K562 (cell line): ENCODE measurements at regions not wholly inside any gene's neighbourhood (a gene's known extent, or its start where the extent isn't known, plus 50 kb on each side); places are given as distances from the start of the nearest gene placed in this dataset.

Experiments
- ATAC-seq: fragments of 200-7000 bp; cut with Tn5 transposase; 3 replicates; pipeline ENCODE4 v1.9.1; 2020; ENCODE audit warnings: moderate library complexity
- BruUV-seq: library from RNA; stranded (reverse); fragments of 400-500 nt; replicated peaks from 2 replicates; lab custom pipeline; 2021; lab: Mats Ljungman, UMichigan
- CTCF ChIA-PET: fragments of 300-600 bp; formaldehyde crosslinking; extraction: SDS; loops from one replicate; lab custom pipeline; 2021; ENCODE audit warnings: low intra/inter-chr PET ratio; lab: Yijun Ruan, JAX
- POLR2A ChIA-PET: fragments of 300-600, 350-650 bp; sonication (Branson Sonifier 250); formaldehyde crosslinking; extraction: SDS; loops from one replicate; lab custom pipeline; 2021; ENCODE audit warnings: antibody characterized with exemption, inconsistent platforms; lab: Yijun Ruan, JAX
- DNase-seq, 4 experiments: peaks; one replicate each; pipeline versions ENCODE4 v3.0.0 to v3.0.0-alpha.2; 2011 to 2018; ENCODE audit warnings: low spot score in 3 of 4, mixed read lengths in 3 of 4; ENCODE audit errors: extremely low read depth in 1 of 4
- FAIRE-seq: peaks from 2 replicates; lab custom pipeline; 2011; peaks lifted over from hg19 to GRCh38; lab: Jason Lieb, UNC
- H2AFZ ChIP-seq: 2 replicates; pipeline ENCODE4 v1.6.0; 2011; ENCODE audit warnings: low read depth, low read length, control low read depth, inconsistent platforms
- H3K27ac ChIP-seq: fragments of 200-600 bp; 3 replicates; pipeline ENCODE4 v1.8.0; 2011; ENCODE audit warnings: low read depth, mild to moderate bottlenecking, control low read depth, inconsistent platforms, low read length, moderate library complexity, mixed read lengths; ENCODE audit errors: extremely low read depth
- H3K27me3 ChIP-seq, 2 experiments: fragments of 300-600 bp in 1 of 2; 2 replicates in 1 of 2; 3 replicates in 1 of 2; pipeline versions ENCODE4 v1.6.0 to v1.8.0; 2011; ENCODE audit warnings: inconsistent platforms in 2 of 2, low read length in 2 of 2, mild to moderate bottlenecking in 1 of 2, mixed read lengths in 1 of 2, moderate library complexity in 1 of 2; ENCODE audit not compliant: control insufficient read depth in 2 of 2, insufficient read depth in 2 of 2
- H3K36me3 ChIP-seq: fragments of 300-600 bp; 3 replicates; pipeline ENCODE4 v1.8.0; 2011; ENCODE audit warnings: mild to moderate bottlenecking, low read length, inconsistent platforms; ENCODE audit not compliant: control insufficient read depth, insufficient read depth
- H3K4me1 ChIP-seq, 2 experiments: fragments of 200-600 bp in 1 of 2; replicated peaks in 1 of 2; 2 replicates in 1 of 2; 3 replicates in 1 of 2; pipeline versions ENCODE4 v1.5.1 to v1.8.0; 2011; ENCODE audit warnings: inconsistent platforms in 2 of 2, low read length in 2 of 2, mild to moderate bottlenecking in 1 of 2, mixed read lengths in 1 of 2, moderate library complexity in 1 of 2; ENCODE audit not compliant: control insufficient read depth in 2 of 2, insufficient read depth in 2 of 2
- H3K4me2 ChIP-seq: 2 replicates; pipeline ENCODE4 v1.6.1; 2011; ENCODE audit warnings: low read length, control low read depth, inconsistent platforms, mixed read lengths; ENCODE audit not compliant: insufficient read depth
- H3K4me3 ChIP-seq: fragments of 200-600 bp; sonication (generic), shearing (Covaris generic); 2 replicates; pipeline ENCODE4 v1.5.1; 2016; ENCODE audit warnings: control low read depth, inconsistent platforms
- H3K79me2 ChIP-seq: fragments of 200-600 bp; 3 replicates; pipeline ENCODE4 v1.8.0; 2011; ENCODE audit warnings: low read length, inconsistent platforms; ENCODE audit not compliant: control insufficient read depth, insufficient read depth
- H3K9ac ChIP-seq, 2 experiments: 2 replicates each; pipeline versions ENCODE4 v1.6.0 to v1.6.1; 2011; ENCODE audit warnings: low read depth in 2 of 2, low read length in 2 of 2, control low read depth in 1 of 2, inconsistent platforms in 1 of 2, mild to moderate bottlenecking in 1 of 2, mixed read lengths in 1 of 2; ENCODE audit not compliant: insufficient read depth in 1 of 2
- H3K9me1 ChIP-seq: one replicate; pipeline ENCODE4 v1.6.0; 2011; ENCODE audit warnings: inconsistent platforms, mild to moderate bottlenecking, low read length, moderate library complexity; ENCODE audit not compliant: control insufficient read depth, insufficient read depth
- H3K9me3 ChIP-seq: replicated peaks from 2 replicates; pipeline ENCODE4 v1.5.1; 2011; ENCODE audit warnings: low read depth, low read length, inconsistent platforms; ENCODE audit not compliant: control insufficient read depth, insufficient read depth
- H4K20me1 ChIP-seq: replicated peaks from 2 replicates; pipeline ENCODE4 v1.6.1; 2011; ENCODE audit warnings: low read length, inconsistent platforms, mixed read lengths; ENCODE audit not compliant: control insufficient read depth, insufficient read depth
- CAMTA2 ChIP-seq: fragments of 250-450 bp; sonication (Bioruptor Pico); conservative IDR thresholded peaks from 2 replicates; pipeline ENCODE4 v1.5.1; 2022
- NBN ChIP-seq: fragments of 450-650 bp; IDR thresholded peaks from 2 replicates; pipeline ENCODE4 v1.6.1; 2016; ENCODE audit warnings: low read depth, mild to moderate bottlenecking
- NCOA4 ChIP-seq: fragments of 450-650 bp; IDR thresholded peaks from 2 replicates; pipeline ENCODE4 v1.6.1; 2018; ENCODE audit warnings: mild to moderate bottlenecking; ENCODE audit not compliant: partially characterized antibody
- NONO ChIP-seq, 2 experiments: fragments of 200-400 bp in 1 of 2; fragments of 450-650 bp in 1 of 2; formaldehyde crosslinking in 1 of 2; IDR thresholded peaks; 2 replicates each; pipeline ENCODE4 v1.6.1; 2017; ENCODE audit warnings: low read depth in 2 of 2, mild to moderate bottlenecking in 2 of 2, moderate library complexity in 2 of 2, low read length in 1 of 2
- RAD51 ChIP-seq: fragments of 450-650 bp; IDR thresholded peaks from 2 replicates; pipeline ENCODE4 v1.7.1; 2016; ENCODE audit warnings: low read depth, mild to moderate bottlenecking, borderline replicate concordance
- TCF15 ChIP-seq: fragments of 250-450 bp; sonication (Bioruptor Pico); IDR thresholded peaks from 2 replicates; pipeline ENCODE4 v1.8.0; 2022; ENCODE audit warnings: moderate library complexity, mild to moderate bottlenecking, inconsistent platforms
- XRCC4 ChIP-seq: IDR thresholded peaks from one replicate; pipeline ENCODE4 v1.6.1; 2011; ENCODE audit not compliant: insufficient read depth, insufficient read length; ENCODE audit errors: extremely low read depth
- ZNF224 ChIP-seq: sonication (generic); formaldehyde crosslinking; IDR thresholded peaks from 2 replicates; pipeline ENCODE4 v1.8.0; 2022; ENCODE audit warnings: mild to moderate bottlenecking, missing genetic modification reagents
- ZNF41 ChIP-seq: fragments of 250-450 bp; sonication (Bioruptor Pico); conservative IDR thresholded peaks from 2 replicates; pipeline ENCODE4 v1.4.0; 2020; ENCODE audit warnings: mild to moderate bottlenecking
- ZNF668 ChIP-seq: fragments of 250-450 bp; sonication (Bioruptor Pico); IDR thresholded peaks from 2 replicates; pipeline ENCODE4 v1.8.0; 2022; ENCODE audit warnings: mild to moderate bottlenecking, inconsistent platforms
- WGBS: fragments of 100-300 bp; shearing (Covaris generic); methylation state at CpG from one replicate; pipeline ENCODE4 v1.1.6; 2016; ENCODE audit warnings: low coverage, mixed read lengths; ENCODE audit not compliant: insufficient coverage; ENCODE audit errors: missing lambda C conversion rate; 5-methylcytosine and 5-hydroxymethylcytosine counted together
- in situ Hi-C: fragments of 300-500 bp; cut with MboI; formaldehyde crosslinking; loops from 4 replicates; pipeline ENCODE4 v1.15.0; 2018; ENCODE audit warnings: inconsistent platforms, mixed read lengths
- intact Hi-C: fragments of 100-400 bp; cut with micrococcal nuclease; formaldehyde crosslinking; loops from 2 replicates; pipeline ENCODE4 v1.14.2; 2022
- TF ChIP-seq, protein P1 (sequence below): fragments of 450-650 bp; IDR thresholded peaks from 2 replicates; pipeline ENCODE4 v1.6.1; 2014; ENCODE audit warnings: low read depth, mild to moderate bottlenecking, moderate library complexity, borderline replicate concordance
- TF ChIP-seq, protein P2 (sequence below): fragments of 450-650 bp; formaldehyde crosslinking; IDR thresholded peaks from 2 replicates; pipeline ENCODE4 v1.4.0; 2020; ENCODE audit warnings: mild to moderate bottlenecking, mixed read lengths

DNA sequence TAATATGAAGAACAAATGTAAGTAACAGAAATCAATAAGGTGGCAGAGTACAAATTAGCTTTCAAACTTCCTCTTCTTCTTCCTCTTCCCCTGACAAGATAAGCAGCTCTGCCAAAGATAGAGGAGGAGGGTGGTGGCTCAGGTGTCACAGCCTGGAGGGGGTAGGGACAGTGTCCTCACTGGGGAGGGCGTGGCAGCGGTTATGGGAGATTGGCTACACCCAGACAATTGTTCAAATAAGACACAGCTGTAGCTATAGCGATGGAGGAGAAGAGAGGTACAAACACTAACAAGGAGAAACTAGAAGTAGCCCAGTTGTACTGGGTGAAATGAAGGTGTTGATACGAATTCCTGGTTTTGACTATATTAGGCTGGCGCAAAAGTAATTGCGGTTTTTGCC, 198.5 kb downstream of the TBXT start:
- no peak overlapping the region for H3K4me3 ChIP-seq
- no peaks in the 10 kb centered on the region for H3K4me1 ChIP-seq
- no peaks in the 10 kb centered on the region for H3K9me3 ChIP-seq
- ChIA-PET POLR2A (no interaction called here), CTCF (no interaction called here)
- H3K4me2 ChIP-seq: no peak overlapping the region
- H3K9ac ChIP-seq: no peak overlapping the region
- no peak overlapping the region for H2AFZ ChIP-seq
- ATAC-seq: no peak
- intact Hi-C loops (no loop called here), in situ Hi-C loops (no loop called here)
- no peak for FAIRE-seq
- H3K27ac ChIP-seq: no peak overlapping the region
- H3K9me1 ChIP-seq: no peaks in the 10 kb centered on the region
- H3K36me3 ChIP-seq: no peaks in the 10 kb centered on the region
- no peaks in the 10 kb centered on the region for H4K20me1 ChIP-seq
- H3K27me3 ChIP-seq: peaks cover 0 to 10% of the 10 kb centered on the region in 2 experiments; a peak in 1 of 5 replicates
- no peak for TF ChIP-seq NBN
- TF ChIP-seq NONO (IDR thresholded peaks at IDR 0.05; ENCODE audit: low read depth in 2 of 2, low read length in 1 of 2): no peak
- WGBS: 9% methylated on average over 6 of the region's 6 CpGs
- no TSS peak for BruUV-seq
- H3K79me2 ChIP-seq: no peaks in the 10 kb centered on the region
- DNase-seq: no peak

GRCh38 chr6:165968408-165968807, 199.2 kb downstream of the TBXT start:
- POLR2A ChIA-PET: no interaction called here
- ATAC-seq (no peak), DNase-seq (no peak), FAIRE-seq (no peak)
- Histone ChIP-seq H3K9ac (no peak overlapping the region), H3K79me2 (no peaks in the 10 kb centered on the region), H3K4me2 (no peak overlapping the region), H3K36me3 (no peaks in the 10 kb centered on the region), H2AFZ (no peak overlapping the region), H4K20me1 (no peaks in the 10 kb centered on the region), H3K9me1 (no peaks in the 10 kb centered on the region), H3K27me3 (peaks cover 0 to 10% of the 10 kb centered on the region in 2 experiments; a peak in 2 of 5 replicates), H3K4me1 (no peaks in the 10 kb centered on the region), H3K9me3 (no peaks in the 10 kb centered on the region), H3K4me3 (no peak overlapping the region), H3K27ac (no peak overlapping the region)
- in situ Hi-C loops: no loop called here
- intact Hi-C loops: no loop called here
- WGBS: 2% methylated on average over 3 of the region's 3 CpGs
- BruUV-seq: no TSS peak
- CTCF ChIA-PET: no interaction called here
- TF ChIP-seq XRCC4 (no peak), TCF15 (CRISPR knock-in tag) (no peak), ZNF668 (no peak), NCOA4 (no peak), ZNF41 (CRISPR knock-in tag) (no peak), RAD51 (peak; percentile 45; the same call in 1 of the 2 replicates), ZNF224 (CRISPR knock-in tag) (no peak), CAMTA2 (CRISPR knock-in tag) (no peak)
- TF ChIP-seq, protein P1, sequence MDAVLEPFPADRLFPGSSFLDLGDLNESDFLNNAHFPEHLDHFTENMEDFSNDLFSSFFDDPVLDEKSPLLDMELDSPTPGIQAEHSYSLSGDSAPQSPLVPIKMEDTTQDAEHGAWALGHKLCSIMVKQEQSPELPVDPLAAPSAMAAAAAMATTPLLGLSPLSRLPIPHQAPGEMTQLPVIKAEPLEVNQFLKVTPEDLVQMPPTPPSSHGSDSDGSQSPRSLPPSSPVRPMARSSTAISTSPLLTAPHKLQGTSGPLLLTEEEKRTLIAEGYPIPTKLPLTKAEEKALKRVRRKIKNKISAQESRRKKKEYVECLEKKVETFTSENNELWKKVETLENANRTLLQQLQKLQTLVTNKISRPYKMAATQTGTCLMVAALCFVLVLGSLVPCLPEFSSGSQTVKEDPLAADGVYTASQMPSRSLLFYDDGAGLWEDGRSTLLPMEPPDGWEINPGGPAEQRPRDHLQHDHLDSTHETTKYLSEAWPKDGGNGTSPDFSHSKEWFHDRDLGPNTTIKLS: no peak
- TF ChIP-seq, protein P2, sequence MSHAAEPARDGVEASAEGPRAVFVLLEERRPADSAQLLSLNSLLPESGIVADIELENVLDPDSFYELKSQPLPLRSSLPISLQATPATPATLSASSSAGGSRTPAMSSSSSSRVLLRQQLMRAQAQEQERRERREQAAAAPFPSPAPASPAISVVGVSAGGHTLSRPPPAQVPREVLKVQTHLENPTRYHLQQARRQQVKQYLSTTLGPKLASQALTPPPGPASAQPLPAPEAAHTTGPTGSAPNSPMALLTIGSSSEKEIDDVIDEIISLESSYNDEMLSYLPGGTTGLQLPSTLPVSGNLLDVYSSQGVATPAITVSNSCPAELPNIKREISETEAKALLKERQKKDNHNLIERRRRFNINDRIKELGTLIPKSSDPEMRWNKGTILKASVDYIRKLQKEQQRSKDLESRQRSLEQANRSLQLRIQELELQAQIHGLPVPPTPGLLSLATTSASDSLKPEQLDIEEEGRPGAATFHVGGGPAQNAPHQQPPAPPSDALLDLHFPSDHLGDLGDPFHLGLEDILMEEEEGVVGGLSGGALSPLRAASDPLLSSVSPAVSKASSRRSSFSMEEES (CRISPR knock-in tag): peak; percentile 77
